GM10266 (cell line): ENCODE measurements at regions not wholly inside any gene's neighbourhood (a gene's known extent, or its start where the extent isn't known, plus 50 kb on each side); places are given as distances from the start of the nearest gene placed in this dataset.

Experiments
- DNase-seq: peaks from one replicate; pipeline ENCODE4 v3.0.0; 2012; ENCODE audit errors: extremely low spot score
- CTCF ChIP-seq: IDR thresholded peaks from 2 replicates; pipeline ENCODE4 v1.5.1; 2012; ENCODE audit warnings: mild to moderate bottlenecking, low read depth; ENCODE audit not compliant: control insufficient read depth, insufficient read depth; ENCODE audit errors: missing control alignments

DNA sequence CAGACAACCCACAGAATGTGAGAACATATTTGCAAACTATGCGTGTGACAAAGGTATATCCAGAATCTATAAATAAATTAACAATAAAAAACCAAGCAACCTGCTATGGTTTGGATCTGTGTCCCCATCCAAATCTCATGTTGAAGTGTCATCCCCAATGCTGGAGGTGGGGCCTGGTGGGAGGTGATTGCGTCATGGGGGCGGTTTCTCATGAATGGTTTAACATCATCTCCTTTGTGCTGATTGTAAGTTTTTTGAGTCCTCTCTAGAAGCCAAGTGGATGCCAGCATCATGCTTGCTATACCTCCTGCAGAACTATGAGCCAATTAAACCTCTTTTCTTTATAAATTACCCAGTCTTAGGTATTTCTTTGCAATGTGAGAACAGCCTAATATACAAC lies 335.4 kb downstream of the MAN2A1 start:
- no peak for TF ChIP-seq CTCF
- DNase-seq, result no peak

GRCh38 chr5:110027527-110028322 lies 338.0 kb downstream of the MAN2A1 start:
- DNase-seq, result no peak
- TF ChIP-seq CTCF, result no peak

DNA sequence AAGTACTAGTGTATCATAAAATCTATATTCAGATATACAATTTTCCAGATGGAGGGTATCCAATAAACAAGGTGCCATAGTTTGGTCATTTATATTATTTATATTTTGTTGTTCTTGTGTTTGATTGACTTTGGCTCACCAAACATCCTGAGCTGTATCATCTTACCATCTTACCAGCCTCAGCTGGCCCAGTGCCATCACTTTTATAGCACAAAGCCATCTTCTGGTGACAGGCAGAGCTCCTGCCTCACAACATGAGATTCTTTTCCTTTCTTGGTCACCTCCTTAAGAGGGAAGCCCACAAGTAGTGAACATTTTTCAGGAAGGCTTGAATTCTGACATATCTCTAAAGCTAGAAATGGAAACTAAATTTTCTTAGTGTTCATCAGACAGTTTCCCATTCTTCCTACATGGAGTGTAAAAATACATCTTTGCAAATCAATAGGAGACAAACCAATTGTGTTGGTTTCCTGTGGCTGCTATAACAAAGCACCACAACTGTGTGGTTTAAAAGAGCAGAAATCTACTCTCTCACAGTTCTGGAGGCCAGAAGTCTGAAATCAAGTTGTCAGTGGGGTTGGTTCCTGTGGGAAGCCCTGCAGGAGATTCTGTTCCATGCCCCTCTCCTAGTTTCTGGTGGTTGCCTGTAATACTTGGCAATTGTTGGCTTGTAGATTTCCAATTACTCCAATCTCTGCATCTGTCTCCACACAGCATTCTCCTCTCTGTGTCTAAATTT lies 341.8 kb downstream of the MAN2A1 start:
- DNase-seq, result no peak
- TF ChIP-seq CTCF, result no peak

- DNase-seq, result no peak
- TF ChIP-seq CTCF, result no peak
These were observed 342.6 kb downstream of the MAN2A1 start for GRCh38 chr5:110032376-110032775.

GRCh38 chr5:110034056-110034600 lies 344.4 kb downstream of the MAN2A1 start:
- TF ChIP-seq CTCF, result no peak

DNA sequence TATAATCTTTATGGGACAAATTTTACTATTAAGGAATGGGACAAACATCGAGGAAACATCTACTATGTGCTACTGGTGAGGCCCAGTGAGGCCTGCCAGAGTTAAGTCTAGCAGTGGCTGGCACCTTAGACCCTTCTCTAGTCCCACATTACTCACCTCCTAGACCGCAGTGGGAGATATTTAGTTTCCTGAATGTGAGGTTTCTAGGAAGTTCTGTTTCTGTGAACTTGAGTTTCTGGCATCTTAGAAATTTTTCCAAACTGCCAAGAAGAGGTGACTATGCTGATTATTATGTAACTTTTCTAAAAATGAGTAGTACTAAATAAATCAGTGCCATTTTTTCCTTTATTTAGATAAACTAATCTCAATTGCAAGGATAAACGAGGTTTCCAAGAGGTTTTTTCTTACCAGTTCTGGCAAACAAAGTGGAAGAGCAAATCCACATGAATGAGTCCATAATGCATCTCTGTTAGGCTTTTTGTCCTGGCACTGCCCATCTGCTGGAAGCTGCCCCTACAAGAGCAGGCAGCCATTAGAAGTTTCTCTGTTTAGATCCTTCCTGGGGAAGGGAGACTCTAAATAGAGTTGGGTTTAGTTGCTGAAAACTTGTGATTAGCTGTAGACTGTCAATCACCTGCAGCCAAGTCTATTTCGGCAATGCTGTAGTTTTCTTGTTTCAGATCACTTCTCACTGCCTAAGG lies 348.7 kb downstream of the MAN2A1 start:
- DNase-seq, result no peak
- no peak for TF ChIP-seq CTCF

More at GRCh38 chr5:110034056-110034600, 344.4 kb downstream of the MAN2A1 start:
- DNase-seq, result no peak
